ENCODE measurements at regions not wholly inside any gene's neighbourhood (a gene's known extent, or its start where the extent isn't known, plus 50 kb on each side); places are given as distances from the start of the nearest gene placed in this dataset.

DNA sequence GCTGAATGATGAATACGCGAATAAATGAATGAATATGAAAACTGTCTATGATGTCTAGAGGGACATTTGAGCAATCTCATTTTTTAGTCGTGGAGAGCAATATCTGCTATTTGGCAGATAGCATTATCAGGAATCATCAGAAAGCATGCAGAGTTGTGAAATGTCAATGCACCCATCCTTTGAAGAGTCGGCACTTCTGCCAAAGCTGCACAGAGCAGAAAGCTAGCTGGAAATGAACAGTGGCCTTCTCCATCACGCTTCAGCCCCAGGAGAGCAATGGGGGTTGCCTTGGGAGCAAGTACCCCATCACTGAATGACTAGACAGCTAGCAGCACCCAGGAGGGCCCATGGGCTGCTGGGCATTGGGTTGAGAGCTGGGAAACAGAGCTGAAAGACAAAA is 69.1 kb upstream of the PROK2 start:
- TF ChIP-seq, protein P1, sequence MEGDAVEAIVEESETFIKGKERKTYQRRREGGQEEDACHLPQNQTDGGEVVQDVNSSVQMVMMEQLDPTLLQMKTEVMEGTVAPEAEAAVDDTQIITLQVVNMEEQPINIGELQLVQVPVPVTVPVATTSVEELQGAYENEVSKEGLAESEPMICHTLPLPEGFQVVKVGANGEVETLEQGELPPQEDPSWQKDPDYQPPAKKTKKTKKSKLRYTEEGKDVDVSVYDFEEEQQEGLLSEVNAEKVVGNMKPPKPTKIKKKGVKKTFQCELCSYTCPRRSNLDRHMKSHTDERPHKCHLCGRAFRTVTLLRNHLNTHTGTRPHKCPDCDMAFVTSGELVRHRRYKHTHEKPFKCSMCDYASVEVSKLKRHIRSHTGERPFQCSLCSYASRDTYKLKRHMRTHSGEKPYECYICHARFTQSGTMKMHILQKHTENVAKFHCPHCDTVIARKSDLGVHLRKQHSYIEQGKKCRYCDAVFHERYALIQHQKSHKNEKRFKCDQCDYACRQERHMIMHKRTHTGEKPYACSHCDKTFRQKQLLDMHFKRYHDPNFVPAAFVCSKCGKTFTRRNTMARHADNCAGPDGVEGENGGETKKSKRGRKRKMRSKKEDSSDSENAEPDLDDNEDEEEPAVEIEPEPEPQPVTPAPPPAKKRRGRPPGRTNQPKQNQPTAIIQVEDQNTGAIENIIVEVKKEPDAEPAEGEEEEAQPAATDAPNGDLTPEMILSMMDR (IDR thresholded peaks at IDR 0.05; ENCODE audit: insufficient read depth, low read depth, low read length) = no peak
- no peak for TF ChIP-seq EZH2 (IDR thresholded peaks at IDR 0.05; ENCODE audit: insufficient read depth, low read length)

All from astrocyte (in vitro differentiated cells and primary cell).